ENCODE measurements at regions not wholly inside any gene's neighbourhood (a gene's known extent, or its start where the extent isn't known, plus 50 kb on each side); places are given as distances from the start of the nearest gene placed in this dataset.

GRCh38 chr10:129224065-129224464 lies 243.0 kb upstream of the MGMT start:
- Histone ChIP-seq H3K4me2 (ENCODE audit: low read length) (no peak overlapping the region), H3K27me3 (ENCODE audit: insufficient read depth, low read length) (no peaks in the 10 kb centered on the region), H4K20me1 (ENCODE audit: insufficient read depth) (no peaks in the 10 kb centered on the region), H2AFZ (ENCODE audit: low read depth, low read length, poor library complexity, severe bottlenecking) (no peak overlapping the region), H3K9me3 (ENCODE audit: control insufficient read depth in 1 of 2, insufficient read depth in 1 of 2, low read depth in 1 of 2, low read length in 2 of 2) (peaks cover 5 to 21% of the 10 kb centered on the region in 2 experiments; a peak in 2 of 4 replicates), H3K9me2 (ENCODE audit: insufficient read depth) (no peaks in the 10 kb centered on the region), H3K27ac (ENCODE audit: low read depth, low read length) (no peak overlapping the region), H3K36me3 (ENCODE audit: control insufficient read depth in 1 of 2, insufficient read depth in 2 of 2, low read length in 2 of 2) (no peaks in the 10 kb centered on the region), H3K4me3 (replicated peaks in 1 of 2; ENCODE audit: low read depth in 1 of 2, low read length in 2 of 2) (no peak overlapping the region), H3K4me1 (ENCODE audit: control insufficient read depth in 1 of 2, insufficient read depth in 2 of 2, low read length in 2 of 2) (no peaks in the 10 kb centered on the region), H3K9ac (ENCODE audit: low read length) (no peak overlapping the region), H3K79me2 (ENCODE audit: insufficient read depth, low read length) (no peaks in the 10 kb centered on the region)
- RAD21 ChIA-PET (ENCODE audit: low non-redundant PET in 1 of 2, low total read pairs in 2 of 2, uncharacterized antibody in 2 of 2, unreplicated experiment in 2 of 2), result no interaction called here
- intact Hi-C loops (cut with micrococcal nuclease), result no loop called here
- CTCF ChIA-PET, result no interaction called here
- BruUV-seq (replicated peaks), result no TSS peak
- POLR2A ChIA-PET, result no interaction called here
- TF ChIP-seq JUND (IDR thresholded peaks at IDR 0.05) (no peak), EZH2phosphoT487 (IDR thresholded peaks at IDR 0.05; ENCODE audit: borderline replicate concordance) (no peak), SIN3A (IDR thresholded peaks at IDR 0.05; ENCODE audit: low read depth) (no peak), RAD21 (IDR thresholded peaks at IDR 0.05; ENCODE audit: low read depth) (no peak), ZBTB33 (IDR thresholded peaks at IDR 0.05; ENCODE audit: extremely low read depth, insufficient replicate concordance, low read length) (no peak), SP1 (IDR thresholded peaks at IDR 0.05; ENCODE audit: low read depth) (no peak), TCF7L2 (IDR thresholded peaks at IDR 0.05; ENCODE audit: borderline replicate concordance, extremely low read depth, insufficient read depth, insufficient read length) (no peak), FOSL1 (IDR thresholded peaks at IDR 0.05; ENCODE audit: low read depth) (no peak), ZFX (IDR thresholded peaks at IDR 0.05) (no peak), CTCF (IDR thresholded peaks at IDR 0.05 in 2 of 3, conservative IDR thresholded peaks at IDR 0.05 in 1 of 3; ENCODE audit: borderline replicate concordance in 1 of 3, insufficient read depth in 1 of 3, low read depth in 2 of 3, low read length in 2 of 3) (no peak), EZH2 (IDR thresholded peaks at IDR 0.05) (no peak), POLR2AphosphoS5 (IDR thresholded peaks at IDR 0.05; ENCODE audit: low read depth, low read length) (no peak)
- ATAC-seq, result no peak
- DNase-seq (ENCODE audit: low read depth, low spot score), result no peak
